Heart left ventricle (tissue), 13 donors: ENCODE measurements at regions not wholly inside any gene's neighbourhood (a gene's known extent, or its start where the extent isn't known, plus 50 kb on each side); places are given as distances from the start of the nearest gene placed in this dataset.

Experiments
- CTCF ChIP-seq, 12 donors: fragments of 200-600 bp; sonication (generic) in 4 of 12; IDR thresholded peaks; one replicate each; pipeline versions ENCODE4 v1.5.0 to v1.8.0; 2018 to 2022; ENCODE audit warnings: antibody characterized with exemption in 12 of 12, mild to moderate bottlenecking in 5 of 12
- POLR2A ChIP-seq, 2 donors: fragments of 450-650 bp; IDR thresholded peaks; one replicate each; pipeline ENCODE4 v1.6.1; 2017; ENCODE audit warnings: antibody characterized with exemption in 2 of 2, mild to moderate bottlenecking in 2 of 2, moderate library complexity in 2 of 2
- donor health status: ischemic (EF 13 %, LVEDD 7.1; RV severe dilation, severe dysfunction).
- donor health status: DM: no; HTN: yes; CAD: no.
- donor health status: DM: no; HTN: no; CAD: no.
- donor health status: ischemic (EF 25% LVEDD 6.9; RV normal size, moderate dysfunction).
- donor health status: ischemic (EF 25% LVEDD 5.7; RV mildly dilated, moderate dysfunction).
- donor health status: ischemic (EF 35%, LVEDD 5.7; RV mildly dilated, moderate dysfunction).
- donor health status: nonischemic (EF 11% LVEDD 7.7; RV severe dilation, severe dysfunction).
- donor health status: DM: yes; HTN: yes; CAD: no.
- donor health status: PGD.
- donor health status: ischemic (EF 29% LVEDD 5.4; RV normal size, mild dysfunction).
- donor health status: nonischemic (EF 23%, LVEDD 6.1; RV moderate dilation, normal function).

GRCh38 chr6:9428421-9429172 lies 986.3 kb downstream of the TFAP2A start:
- TF ChIP-seq CTCF (IDR thresholded peaks at IDR 0.05): no peak
- TF ChIP-seq POLR2A (IDR thresholded peaks at IDR 0.05): no peak
